Mucosa of descending colon (tissue), 3 donors: ENCODE measurements at regions not wholly inside any gene's neighbourhood (a gene's known extent, or its start where the extent isn't known, plus 50 kb on each side); places are given as distances from the start of the nearest gene placed in this dataset.

Experiments
- ATAC-seq: fragments of 200-7000 bp; cut with Tn5 transposase; one replicate; pipeline ENCODE4 v1.9.1; 2020; ENCODE audit warnings: mild to moderate bottlenecking, moderate library complexity
- DNase-seq, 3 donors: peaks; one replicate each; pipeline ENCODE4 v3.0.0-alpha.2; 2020
- H3K36me3 ChIP-seq: fragments of 200-600 bp; one replicate; pipeline ENCODE4 v1.8.0; 2021; ENCODE audit warnings: low read depth, mild to moderate bottlenecking
- H3K4me1 ChIP-seq: fragments of 200-600 bp; one replicate; pipeline ENCODE4 v1.8.0; 2021; ENCODE audit warnings: low read depth, mild to moderate bottlenecking
- H3K4me3 ChIP-seq: fragments of 200-600 bp; one replicate; pipeline ENCODE4 v1.8.0; 2021; ENCODE audit warnings: mild to moderate bottlenecking
- H3K9me3 ChIP-seq: fragments of 200-600 bp; one replicate; pipeline ENCODE4 v1.8.0; 2021; ENCODE audit warnings: mild to moderate bottlenecking
- intact Hi-C, 2 donors: fragments of 100-400 bp; cut with DNase I in 1 of 2; cut with micrococcal nuclease in 1 of 2; formaldehyde crosslinking; loops; one replicate each; pipeline versions ENCODE4 v1.11.0 to v1.11.1; 2022; cut with DNase I, micrococcal nuclease
- TF ChIP-seq, protein P1 (sequence below): fragments of 200-600 bp; IDR thresholded peaks from one replicate; pipeline ENCODE4 v1.8.0; 2022; ENCODE audit warnings: antibody characterized with exemption, mild to moderate bottlenecking
- donor health status: DM: no; HTN: no; CAD: no; lungs with moderate emphysema.
- donor health status: DM: no; HTN: no; CAD: no.
- donor health status: DM: no; HTN: yes; CAD: no.

DNA sequence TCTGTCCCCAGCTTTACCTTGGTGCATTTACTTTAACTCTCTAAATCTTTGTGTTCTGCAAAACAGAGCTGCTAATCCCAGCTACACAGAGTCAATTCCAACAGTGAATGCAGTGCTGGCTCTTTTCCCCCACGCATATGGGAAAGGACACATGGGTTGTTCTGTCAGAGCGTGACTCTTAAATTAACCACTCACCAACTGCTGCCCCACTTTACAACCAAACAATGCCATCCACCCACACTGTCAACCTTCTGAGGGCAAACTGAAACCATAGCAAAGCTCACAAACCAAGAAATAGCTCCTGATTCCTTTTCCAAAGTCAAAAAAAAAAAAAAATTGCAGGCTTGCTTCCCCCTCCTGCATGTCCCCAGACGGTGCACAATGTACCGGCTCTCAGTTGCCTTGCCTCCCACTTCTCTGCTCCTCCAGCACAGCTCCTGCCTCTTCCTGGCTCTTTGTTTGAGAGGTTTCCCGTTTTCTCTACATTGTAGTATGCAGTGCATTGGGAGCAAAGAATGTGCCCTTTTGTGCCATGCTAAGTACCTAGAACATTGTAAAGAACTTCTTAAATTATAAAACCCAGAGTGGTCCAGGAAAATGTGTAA, 151.5 kb upstream of the DAPK1 start:
- Histone ChIP-seq H3K4me3 (no peak overlapping the region), H3K36me3 (no peaks in the 10 kb centered on the region), H3K4me1 (no peaks in the 10 kb centered on the region), H3K9me3 (no peaks in the 10 kb centered on the region)
- DNase-seq, result no peak
- intact Hi-C loops, result no loop called here
- TF ChIP-seq, protein P1, sequence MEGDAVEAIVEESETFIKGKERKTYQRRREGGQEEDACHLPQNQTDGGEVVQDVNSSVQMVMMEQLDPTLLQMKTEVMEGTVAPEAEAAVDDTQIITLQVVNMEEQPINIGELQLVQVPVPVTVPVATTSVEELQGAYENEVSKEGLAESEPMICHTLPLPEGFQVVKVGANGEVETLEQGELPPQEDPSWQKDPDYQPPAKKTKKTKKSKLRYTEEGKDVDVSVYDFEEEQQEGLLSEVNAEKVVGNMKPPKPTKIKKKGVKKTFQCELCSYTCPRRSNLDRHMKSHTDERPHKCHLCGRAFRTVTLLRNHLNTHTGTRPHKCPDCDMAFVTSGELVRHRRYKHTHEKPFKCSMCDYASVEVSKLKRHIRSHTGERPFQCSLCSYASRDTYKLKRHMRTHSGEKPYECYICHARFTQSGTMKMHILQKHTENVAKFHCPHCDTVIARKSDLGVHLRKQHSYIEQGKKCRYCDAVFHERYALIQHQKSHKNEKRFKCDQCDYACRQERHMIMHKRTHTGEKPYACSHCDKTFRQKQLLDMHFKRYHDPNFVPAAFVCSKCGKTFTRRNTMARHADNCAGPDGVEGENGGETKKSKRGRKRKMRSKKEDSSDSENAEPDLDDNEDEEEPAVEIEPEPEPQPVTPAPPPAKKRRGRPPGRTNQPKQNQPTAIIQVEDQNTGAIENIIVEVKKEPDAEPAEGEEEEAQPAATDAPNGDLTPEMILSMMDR, result no peak
- ATAC-seq, result no peak

DNA sequence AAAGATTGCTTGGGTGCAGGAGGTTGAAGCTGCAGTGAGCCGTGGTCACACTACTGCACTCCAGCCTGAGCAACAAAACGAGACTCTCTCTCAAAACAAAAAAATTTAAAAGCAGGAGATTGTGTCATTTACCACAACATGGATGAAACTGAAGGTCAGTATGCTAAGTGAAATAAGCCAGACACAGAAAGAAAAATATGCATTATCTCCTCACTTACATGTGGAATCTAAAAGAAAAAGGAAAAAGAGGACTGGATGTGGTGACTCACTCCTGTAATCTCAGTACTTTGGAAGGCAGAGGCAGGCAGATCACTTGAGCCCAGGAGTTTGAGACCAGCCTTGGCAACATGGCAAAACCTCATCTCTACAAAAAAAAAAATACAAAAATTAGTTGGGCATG, 146.8 kb upstream of the DAPK1 start:
- H3K36me3 ChIP-seq, result no peaks in the 10 kb centered on the region
- TF ChIP-seq, protein P1, result no peak
- intact Hi-C loops, result no loop called here
- H3K4me1 ChIP-seq, result no peaks in the 10 kb centered on the region
- ATAC-seq (no peak), DNase-seq (no peak)
- no peak overlapping the region for H3K4me3 ChIP-seq
- H3K9me3 ChIP-seq, result no peaks in the 10 kb centered on the region

DNA sequence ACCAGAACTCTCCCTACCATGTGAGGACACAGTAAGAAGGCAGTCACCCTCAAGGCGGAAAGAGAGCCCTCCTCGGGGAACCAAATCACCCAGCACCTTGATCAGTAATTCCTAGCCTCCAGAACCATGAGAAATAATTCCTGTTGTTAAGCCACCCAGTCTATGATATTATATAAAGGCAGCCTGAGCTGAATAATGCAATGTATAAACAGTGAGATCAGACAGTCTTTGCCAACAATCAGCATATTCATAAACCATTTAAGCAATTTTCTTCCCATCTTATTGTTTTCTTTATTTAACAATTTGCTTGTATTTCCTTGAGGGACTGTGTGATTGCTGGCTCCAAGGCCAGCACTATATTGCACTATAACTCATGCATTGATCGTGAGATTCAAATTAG, 144.4 kb upstream of the DAPK1 start:
- H3K36me3 ChIP-seq, result no peaks in the 10 kb centered on the region
- H3K4me1 ChIP-seq, result no peaks in the 10 kb centered on the region
- DNase-seq (no peak), ATAC-seq (no peak)
- H3K9me3 ChIP-seq, result no peaks in the 10 kb centered on the region
- TF ChIP-seq, protein P1, result no peak
- intact Hi-C loops, result no loop called here
- no peak overlapping the region for H3K4me3 ChIP-seq

DNA sequence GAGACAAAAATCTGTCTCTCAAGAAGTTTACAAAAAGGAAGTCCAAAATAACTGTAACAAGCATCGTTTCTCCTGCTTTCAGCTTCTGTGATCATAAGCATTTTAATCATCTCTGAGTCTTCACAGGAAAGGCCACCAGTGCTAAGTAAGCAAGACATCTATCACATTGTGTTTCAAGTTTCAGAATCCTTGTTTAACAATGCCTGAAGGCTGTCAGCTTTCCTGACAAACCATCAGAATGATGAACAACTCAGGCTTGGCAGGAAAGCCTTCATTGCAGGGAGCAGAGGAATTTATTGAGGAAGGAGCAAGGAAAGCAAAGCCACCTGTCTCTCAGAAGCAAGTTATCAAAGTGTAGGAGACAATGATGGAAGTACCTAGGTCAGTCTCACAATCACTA, 143.5 kb upstream of the DAPK1 start:
- intact Hi-C loops, result no loop called here
- DNase-seq (no peak), ATAC-seq (no peak)
- Histone ChIP-seq H3K9me3 (no peaks in the 10 kb centered on the region), H3K4me3 (no peak overlapping the region), H3K4me1 (no peaks in the 10 kb centered on the region), H3K36me3 (no peaks in the 10 kb centered on the region)
- TF ChIP-seq, protein P1, result no peak

DNA sequence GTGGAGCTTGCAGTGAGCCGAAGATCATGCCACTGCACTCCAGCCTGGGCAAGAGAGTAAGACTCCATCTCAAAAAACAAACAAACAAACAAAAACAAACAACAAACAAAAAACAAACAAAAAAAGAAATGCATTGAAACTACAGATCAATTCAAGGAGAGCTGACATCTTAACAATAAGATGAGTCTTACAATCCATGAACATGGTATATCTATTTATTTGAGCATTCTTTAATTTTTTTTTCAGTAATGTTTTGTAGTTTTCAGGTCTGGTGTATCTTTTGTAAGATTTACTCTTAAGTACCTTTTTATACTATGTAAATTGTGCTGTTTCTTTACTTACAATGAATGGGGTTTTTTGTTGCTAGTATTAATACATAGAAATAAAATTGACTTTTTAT, 140.1 kb upstream of the DAPK1 start:
- DNase-seq (no peak), ATAC-seq (no peak)
- H3K4me3 ChIP-seq, result no peak overlapping the region
- no peaks in the 10 kb centered on the region for H3K9me3 ChIP-seq
- H3K4me1 ChIP-seq, result no peaks in the 10 kb centered on the region
- intact Hi-C loops, result no loop called here
- no peaks in the 10 kb centered on the region for H3K36me3 ChIP-seq
- TF ChIP-seq, protein P1, result no peak

DNA sequence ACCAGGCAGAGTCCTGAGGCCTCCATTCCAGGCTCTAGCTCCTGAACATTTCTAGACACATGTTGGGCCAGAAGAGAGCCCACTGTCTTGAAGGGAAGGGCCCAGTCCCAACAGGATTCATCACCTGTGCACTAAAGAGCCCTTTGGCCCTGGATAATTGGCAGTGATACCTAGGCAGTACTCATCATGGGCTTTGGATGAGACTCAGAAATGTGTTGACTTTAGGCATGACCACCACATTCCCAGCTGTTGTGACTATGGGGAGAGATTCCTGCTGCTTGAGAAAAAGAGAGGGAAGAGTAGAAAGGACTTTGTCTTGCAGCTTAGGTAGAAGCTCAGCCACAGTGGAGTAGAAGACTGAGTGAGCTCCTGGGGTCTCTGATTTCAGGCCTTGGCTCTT, 138.4 kb upstream of the DAPK1 start:
- Histone ChIP-seq H3K9me3 (no peaks in the 10 kb centered on the region), H3K4me1 (no peaks in the 10 kb centered on the region), H3K36me3 (no peaks in the 10 kb centered on the region), H3K4me3 (no peak overlapping the region)
- ATAC-seq (no peak), DNase-seq (no peak)
- TF ChIP-seq, protein P1, result no peak
- intact Hi-C loops, result no loop called here
